ENCODE measurements at regions not wholly inside any gene's neighbourhood (a gene's known extent, or its start where the extent isn't known, plus 50 kb on each side); places are given as distances from the start of the nearest gene placed in this dataset.

GRCh38 chr13:21949818-21950429 lies 279.1 kb downstream of the FGF9 start:
- TF ChIP-seq POLR2AphosphoS5 (IDR thresholded peaks at IDR 0.05; ENCODE audit: low read depth, low read length) (no peak), CTCF (IDR thresholded peaks at IDR 0.05) (no peak), REST (IDR thresholded peaks at IDR 0.05; ENCODE audit: insufficient read depth in 1 of 2, low read depth in 2 of 2, low read length in 1 of 2) (no peak), SIN3A (IDR thresholded peaks at IDR 0.05; ENCODE audit: borderline replicate concordance, insufficient read depth, low read depth, low read length) (no peak), TCF7L2 (IDR thresholded peaks at IDR 0.05; ENCODE audit: low read depth, low read length) (no peak)
